ENCODE measurements at regions not wholly inside any gene's neighbourhood (a gene's known extent, or its start where the extent isn't known, plus 50 kb on each side); places are given as distances from the start of the nearest gene placed in this dataset.
A peak's percentile ranks its signal among the peaks of the same experiment; 100 is the strongest.

- no peak overlapping the region for H3K9ac ChIP-seq (ENCODE audit: insufficient read length, low read depth)
- no peak for TF ChIP-seq YY1 (IDR thresholded peaks at IDR 0.05; ENCODE audit: insufficient read depth, insufficient read length)
- no peak for TF ChIP-seq SUZ12 (IDR thresholded peaks at IDR 0.05; ENCODE audit: extremely low read depth, insufficient read depth, insufficient read length)
- TF ChIP-seq ZNF274 (IDR thresholded peaks at IDR 0.05; ENCODE audit: low read depth, low read length): no peak
- no peaks in the 10 kb centered on the region for H3K4me1 ChIP-seq (ENCODE audit: insufficient read depth, insufficient read length)
- H3K9me3 ChIP-seq (ENCODE audit: insufficient read depth, low read length): no peaks in the 10 kb centered on the region
- H3K4me3 ChIP-seq (ENCODE audit: insufficient read length, low read depth): no peak overlapping the region
- H3K27me3 ChIP-seq (ENCODE audit: insufficient read depth, insufficient read length): no peaks in the 10 kb centered on the region
- no peaks in the 10 kb centered on the region for H3K36me3 ChIP-seq (ENCODE audit: insufficient read depth, insufficient read length, low read length)
- no peak for DNase-seq (ENCODE audit: low read depth, low spot score)
These were observed 421.3 kb downstream of the PYDC2 start for GRCh38 chr3:191882289-191882688.

DNA sequence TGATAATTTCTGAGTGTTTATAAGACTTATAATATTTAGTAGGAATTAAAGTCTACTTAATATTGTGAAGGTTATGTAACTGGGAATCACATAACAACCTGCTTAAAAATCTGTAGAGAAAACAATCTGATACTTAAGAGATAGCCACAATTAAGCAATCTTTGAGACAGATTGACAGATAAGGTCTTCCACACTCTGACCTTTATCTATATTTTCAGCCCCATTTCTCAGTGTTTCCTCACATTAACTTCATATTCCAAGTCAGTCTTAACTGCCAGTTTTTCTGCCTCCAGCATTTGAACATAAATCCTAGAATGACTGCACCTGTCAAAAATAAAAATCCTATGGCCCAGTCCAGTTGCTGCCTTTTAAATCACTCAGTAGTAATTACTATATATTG lies 423.2 kb downstream of the PYDC2 start:
- TF ChIP-seq ZNF274 (IDR thresholded peaks at IDR 0.05; ENCODE audit: low read depth, low read length) (no peak), YY1 (IDR thresholded peaks at IDR 0.05; ENCODE audit: insufficient read depth, insufficient read length) (no peak), SUZ12 (IDR thresholded peaks at IDR 0.05; ENCODE audit: extremely low read depth, insufficient read depth, insufficient read length) (no peak)
- Histone ChIP-seq H3K36me3 (ENCODE audit: insufficient read depth, insufficient read length, low read length) (no peaks in the 10 kb centered on the region), H3K4me1 (ENCODE audit: insufficient read depth, insufficient read length) (no peaks in the 10 kb centered on the region), H3K9me3 (ENCODE audit: insufficient read depth, low read length) (no peaks in the 10 kb centered on the region), H3K9ac (ENCODE audit: insufficient read length, low read depth) (no peak overlapping the region), H3K27me3 (ENCODE audit: insufficient read depth, insufficient read length) (no peaks in the 10 kb centered on the region), H3K4me3 (ENCODE audit: insufficient read length, low read depth) (no peak overlapping the region)
- DNase-seq (ENCODE audit: low read depth, low spot score): no peak

DNA sequence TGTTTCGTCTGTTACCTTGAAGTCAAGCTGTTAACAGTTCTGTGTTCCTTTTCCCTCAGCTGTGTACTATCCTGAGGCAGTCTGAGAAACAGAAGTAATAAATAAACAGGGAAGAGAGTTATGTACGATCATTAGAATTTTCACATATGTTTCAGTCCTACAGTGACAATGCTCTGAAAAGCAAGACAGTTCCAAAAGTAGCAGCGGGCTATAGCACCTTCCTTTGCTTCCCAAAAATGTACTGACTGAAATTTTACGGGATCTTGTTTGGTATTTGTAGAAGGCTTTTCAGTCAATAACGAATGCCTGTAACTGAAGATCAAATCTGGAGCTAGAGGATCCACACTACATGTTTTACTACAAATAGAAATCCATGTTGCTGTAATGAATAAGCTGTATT lies 428.1 kb downstream of the PYDC2 start:
- TF ChIP-seq ZNF274 (IDR thresholded peaks at IDR 0.05; ENCODE audit: low read depth, low read length) (no peak), YY1 (IDR thresholded peaks at IDR 0.05; ENCODE audit: insufficient read depth, insufficient read length) (no peak), SUZ12 (IDR thresholded peaks at IDR 0.05; ENCODE audit: extremely low read depth, insufficient read depth, insufficient read length) (no peak)
- DNase-seq (ENCODE audit: low read depth, low spot score): no peak
- Histone ChIP-seq H3K27me3 (ENCODE audit: insufficient read depth, insufficient read length) (no peaks in the 10 kb centered on the region), H3K36me3 (ENCODE audit: insufficient read depth, insufficient read length, low read length) (no peaks in the 10 kb centered on the region), H3K9ac (ENCODE audit: insufficient read length, low read depth) (no peak overlapping the region), H3K4me3 (ENCODE audit: insufficient read length, low read depth) (no peak overlapping the region), H3K9me3 (ENCODE audit: insufficient read depth, low read length) (no peaks in the 10 kb centered on the region), H3K4me1 (ENCODE audit: insufficient read depth, insufficient read length) (no peaks in the 10 kb centered on the region)

DNA sequence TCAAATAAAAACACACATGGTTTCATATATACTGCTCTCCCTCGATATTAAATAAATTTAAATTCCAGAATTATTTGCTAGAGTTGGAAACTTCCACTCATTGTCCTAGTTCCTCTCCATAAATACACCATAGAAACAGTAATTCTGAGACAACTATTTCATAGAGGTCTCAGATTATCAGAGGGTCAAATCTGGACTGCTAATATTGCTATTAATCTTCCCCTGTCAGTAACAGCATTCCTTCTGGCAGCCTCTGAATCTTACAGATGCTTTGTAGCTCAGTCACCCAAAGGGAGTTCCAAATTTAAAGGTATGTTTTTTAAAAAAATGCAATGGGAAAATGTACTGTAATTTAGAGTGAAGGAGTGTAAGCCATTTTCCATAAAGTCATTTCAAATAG lies 428.8 kb downstream of the PYDC2 start:
- DNase-seq (ENCODE audit: low read depth, low spot score): no peak
- no peaks in the 10 kb centered on the region for H3K4me1 ChIP-seq (ENCODE audit: insufficient read depth, insufficient read length)
- H3K9ac ChIP-seq (ENCODE audit: insufficient read length, low read depth): no peak overlapping the region
- TF ChIP-seq SUZ12 (IDR thresholded peaks at IDR 0.05; ENCODE audit: extremely low read depth, insufficient read depth, insufficient read length) (no peak), YY1 (IDR thresholded peaks at IDR 0.05; ENCODE audit: insufficient read depth, insufficient read length) (no peak), ZNF274 (IDR thresholded peaks at IDR 0.05; ENCODE audit: low read depth, low read length) (no peak)
- H3K27me3 ChIP-seq (ENCODE audit: insufficient read depth, insufficient read length): no peaks in the 10 kb centered on the region
- no peaks in the 10 kb centered on the region for H3K9me3 ChIP-seq (ENCODE audit: insufficient read depth, low read length)
- H3K4me3 ChIP-seq (ENCODE audit: insufficient read length, low read depth): no peak overlapping the region
- H3K36me3 ChIP-seq (ENCODE audit: insufficient read depth, insufficient read length, low read length): no peaks in the 10 kb centered on the region

GRCh38 chr3:191894406-191894805 lies 433.4 kb downstream of the PYDC2 start:
- no peaks in the 10 kb centered on the region for H3K36me3 ChIP-seq (ENCODE audit: insufficient read depth, insufficient read length, low read length)
- TF ChIP-seq YY1 (IDR thresholded peaks at IDR 0.05; ENCODE audit: insufficient read depth, insufficient read length) (no peak), ZNF274 (IDR thresholded peaks at IDR 0.05; ENCODE audit: low read depth, low read length) (no peak)
- no peaks in the 10 kb centered on the region for H3K4me1 ChIP-seq (ENCODE audit: insufficient read depth, insufficient read length)
- H3K27me3 ChIP-seq (ENCODE audit: insufficient read depth, insufficient read length): no peaks in the 10 kb centered on the region
- H3K9me3 ChIP-seq (ENCODE audit: insufficient read depth, low read length): no peaks in the 10 kb centered on the region
- H3K4me3 ChIP-seq (ENCODE audit: insufficient read length, low read depth): no peak overlapping the region
- no peak overlapping the region for H3K9ac ChIP-seq (ENCODE audit: insufficient read length, low read depth)
- peak; percentile 35 for DNase-seq (ENCODE audit: low read depth, low spot score)

GRCh38 chr3:191901741-191902140 lies 440.8 kb downstream of the PYDC2 start:
- Histone ChIP-seq H3K4me3 (ENCODE audit: insufficient read length, low read depth) (no peak overlapping the region), H3K4me1 (ENCODE audit: insufficient read depth, insufficient read length) (no peaks in the 10 kb centered on the region), H3K36me3 (ENCODE audit: insufficient read depth, insufficient read length, low read length) (no peaks in the 10 kb centered on the region), H3K9ac (ENCODE audit: insufficient read length, low read depth) (no peak overlapping the region), H3K9me3 (ENCODE audit: insufficient read depth, low read length) (no peaks in the 10 kb centered on the region), H3K27me3 (ENCODE audit: insufficient read depth, insufficient read length) (no peaks in the 10 kb centered on the region)
- TF ChIP-seq SUZ12 (IDR thresholded peaks at IDR 0.05; ENCODE audit: extremely low read depth, insufficient read depth, insufficient read length) (no peak), ZNF274 (IDR thresholded peaks at IDR 0.05; ENCODE audit: low read depth, low read length) (no peak), YY1 (IDR thresholded peaks at IDR 0.05; ENCODE audit: insufficient read depth, insufficient read length) (no peak)
- DNase-seq (ENCODE audit: low read depth, low spot score): no peak

GRCh38 chr3:191912616-191913204 lies 451.7 kb downstream of the PYDC2 start:
- Histone ChIP-seq H3K9me3 (ENCODE audit: insufficient read depth, low read length) (0 out of 2 replicates have a peak, but pooled peaks cover 6% of the 10 kb centered on the region), H3K36me3 (ENCODE audit: insufficient read depth, insufficient read length, low read length) (no peaks in the 10 kb centered on the region), H3K4me3 (ENCODE audit: insufficient read length, low read depth) (no peak overlapping the region), H3K27me3 (ENCODE audit: insufficient read depth, insufficient read length) (no peaks in the 10 kb centered on the region), H3K4me1 (ENCODE audit: insufficient read depth, insufficient read length) (no peaks in the 10 kb centered on the region), H3K9ac (ENCODE audit: insufficient read length, low read depth) (no peak overlapping the region)
- no peak for TF ChIP-seq SUZ12 (IDR thresholded peaks at IDR 0.05; ENCODE audit: extremely low read depth, insufficient read depth, insufficient read length)
- no peak for TF ChIP-seq ZNF274 (IDR thresholded peaks at IDR 0.05; ENCODE audit: low read depth, low read length)
- no peak for DNase-seq (ENCODE audit: low read depth, low spot score)

All from NT2/D1 (cell line).